HG03066 (cell line): ENCODE measurements at regions not wholly inside any gene's neighbourhood (a gene's known extent, or its start where the extent isn't known, plus 50 kb on each side); places are given as distances from the start of the nearest gene placed in this dataset.

Experiments
- ATAC-seq: cut with Tn5 transposase; IDR thresholded peaks from one replicate; pipeline ENCODE4 v1.9.1; 2021; ENCODE audit warnings: low read depth; ENCODE audit not compliant: unreplicated experiment

DNA sequence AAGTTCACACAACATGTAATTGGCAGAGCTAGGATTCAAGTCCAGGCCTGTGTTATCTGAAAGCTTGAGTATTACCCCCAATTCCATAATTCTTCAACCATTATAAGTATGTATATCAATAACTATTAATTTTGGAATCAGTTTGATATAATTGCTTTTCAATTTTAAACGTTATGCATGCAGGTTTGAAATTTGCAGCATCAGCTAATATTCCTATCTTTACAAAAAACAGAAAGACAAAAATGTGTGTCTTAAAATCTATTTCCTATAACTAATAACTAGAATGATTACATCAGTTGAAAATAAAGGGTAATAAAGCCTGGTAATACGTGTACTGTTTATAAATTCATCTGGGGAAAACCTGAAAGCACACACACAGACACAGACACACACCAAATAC lies 543.3 kb upstream of the PKDCC start:
- no peak for ATAC-seq

DNA sequence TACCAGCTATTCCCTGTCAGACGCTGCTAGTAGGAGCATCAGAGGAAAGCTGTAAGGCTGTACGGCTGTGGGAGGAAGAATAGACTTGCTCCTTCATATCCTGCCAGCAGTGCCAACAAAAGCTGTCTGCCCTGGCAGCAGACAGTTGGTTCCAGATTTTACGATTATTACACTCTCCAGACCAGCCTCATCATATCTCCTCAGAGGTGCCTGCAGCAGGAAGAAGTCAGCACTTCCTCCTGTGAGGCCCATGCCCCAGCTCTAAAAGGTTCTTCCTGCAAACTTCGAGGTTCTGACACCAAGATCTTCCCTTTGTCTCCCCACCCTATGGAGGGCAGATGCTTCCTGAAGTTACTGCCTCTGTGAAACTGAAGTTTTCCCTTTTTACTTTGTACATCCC lies 537.7 kb upstream of the PKDCC start:
- no peak for ATAC-seq

GRCh38 chr2:41521211-41521610 lies 526.6 kb upstream of the PKDCC start:
- no peak for ATAC-seq

DNA sequence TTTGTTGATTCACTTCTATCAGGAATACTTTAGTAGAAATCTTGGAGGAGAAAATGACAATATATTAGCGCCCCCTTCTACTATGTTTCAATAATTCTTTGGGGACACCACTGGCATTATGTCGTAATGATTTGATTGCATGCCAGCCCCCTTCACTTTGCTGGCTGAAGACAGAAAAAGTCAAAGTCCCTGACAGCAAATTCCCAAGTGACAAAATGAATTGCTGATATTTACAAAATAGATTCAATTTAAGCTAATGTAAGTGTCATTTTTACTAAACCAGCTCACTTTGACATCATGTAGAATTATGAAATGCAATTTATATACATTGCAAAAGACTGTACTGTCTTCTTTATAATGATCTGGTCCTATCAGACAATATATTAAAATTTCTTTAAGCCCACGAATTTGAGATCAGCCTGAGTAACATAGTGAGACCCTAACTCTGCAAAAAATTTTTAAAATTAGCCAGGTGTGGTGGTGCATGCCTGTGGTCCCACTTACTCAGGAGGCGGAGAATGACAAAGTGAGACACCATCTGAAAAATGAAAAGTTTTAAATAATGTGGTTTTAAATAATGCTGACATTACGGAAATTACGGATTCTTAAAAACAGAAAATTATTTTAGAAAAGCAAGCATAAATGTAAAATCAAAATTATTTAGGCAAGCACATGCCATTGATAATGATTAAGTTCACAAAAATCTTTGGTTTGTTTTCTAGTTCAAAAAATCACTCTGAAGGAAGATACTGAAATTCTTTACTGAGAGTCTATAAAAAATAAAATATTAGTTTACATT lies 520.1 kb upstream of the PKDCC start:
- ATAC-seq: no peak

GRCh38 chr2:41535575-41535974 lies 512.2 kb upstream of the PKDCC start:
- ATAC-seq: no peak

- ATAC-seq: no peak
These were observed 507.4 kb upstream of the PKDCC start for GRCh38 chr2:41540272-41540998.

GRCh38 chr2:41543726-41544125 lies 504.1 kb upstream of the PKDCC start:
- ATAC-seq: no peak

DNA sequence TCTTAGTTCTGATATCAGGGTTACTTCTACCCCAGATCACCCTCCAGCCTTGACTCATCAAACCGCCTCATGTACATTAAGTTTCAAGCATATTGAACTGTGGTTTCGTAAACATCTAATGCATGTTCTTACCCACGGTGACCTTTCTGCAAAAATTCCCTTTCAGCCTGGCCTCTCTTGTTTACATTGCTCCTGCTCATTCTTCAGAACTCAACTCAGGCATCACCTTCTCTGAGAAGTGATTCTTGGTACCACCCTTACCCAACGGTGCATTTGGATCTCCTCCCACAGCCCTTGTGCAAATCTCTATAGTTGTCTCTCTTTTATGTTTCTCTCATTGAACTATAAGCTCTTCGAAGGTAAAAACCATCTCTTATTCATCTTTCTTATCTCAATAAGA lies 503.1 kb upstream of the PKDCC start:
- no peak for ATAC-seq

DNA sequence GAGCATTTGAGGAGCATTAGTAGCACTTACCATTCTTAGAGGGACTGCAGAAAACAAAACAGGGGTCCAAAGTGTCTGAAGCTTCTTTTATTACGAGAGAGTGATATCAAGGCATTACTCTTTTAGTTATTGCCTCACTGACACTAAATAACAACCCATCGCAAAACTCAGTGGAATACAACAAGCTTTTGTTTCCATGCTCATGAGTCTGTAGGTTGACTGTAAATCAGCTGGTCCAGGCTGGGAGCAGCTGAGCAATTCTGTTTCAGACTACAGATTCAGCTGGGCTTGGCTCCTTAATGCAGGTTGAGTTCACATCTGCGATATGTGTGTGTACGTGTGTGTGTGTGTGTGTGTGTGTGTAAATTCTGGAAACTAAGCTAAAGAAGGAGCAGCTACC lies 501.8 kb upstream of the PKDCC start:
- ATAC-seq: no peak

DNA sequence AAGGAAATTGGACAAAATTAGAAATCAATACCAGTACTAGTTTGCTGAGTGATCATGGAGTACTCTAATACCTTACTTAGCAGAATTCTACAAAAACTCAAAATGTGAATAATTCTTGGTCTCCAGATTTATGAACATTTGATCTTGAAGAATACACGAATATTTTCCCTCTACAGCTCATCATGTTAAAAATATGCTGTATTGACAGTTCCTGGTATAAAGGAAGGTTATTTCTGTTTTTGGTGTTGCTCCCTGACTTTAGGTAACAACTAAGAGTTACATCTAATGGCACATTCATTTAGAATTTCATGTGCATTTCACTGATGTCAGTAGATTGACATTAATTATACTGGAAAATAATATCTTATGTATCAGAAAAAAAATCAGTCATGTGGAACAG lies 479.2 kb upstream of the PKDCC start:
- ATAC-seq: no peak

- no peak for ATAC-seq
These were observed 475.7 kb upstream of the PKDCC start for GRCh38 chr2:41572154-41572553.

- ATAC-seq: no peak
These were observed 471.4 kb upstream of the PKDCC start for GRCh38 chr2:41576423-41576822.

- ATAC-seq: no peak
These were observed 468.0 kb upstream of the PKDCC start for GRCh38 chr2:41579806-41580205.

DNA sequence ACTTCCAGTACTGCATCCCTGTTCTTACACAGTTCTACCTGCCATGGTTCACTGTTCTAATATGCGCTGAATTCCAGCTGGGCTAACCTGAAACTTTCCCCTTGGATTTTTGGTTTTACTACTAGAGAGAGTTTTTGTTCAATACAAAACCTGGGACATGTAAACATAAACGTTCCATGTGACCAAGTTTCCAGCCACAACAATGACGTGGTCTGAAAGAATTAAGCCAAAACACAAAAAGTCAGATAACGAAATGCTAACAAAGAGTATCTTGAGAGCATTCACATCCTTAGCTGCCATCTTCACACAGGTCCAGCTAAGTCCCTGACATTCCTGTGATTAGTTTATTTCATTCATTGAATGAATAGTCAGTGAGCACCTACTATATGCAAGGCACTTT lies 467.0 kb upstream of the PKDCC start:
- ATAC-seq: no peak

GRCh38 chr2:41595240-41595639 lies 452.6 kb upstream of the PKDCC start:
- ATAC-seq: no peak

DNA sequence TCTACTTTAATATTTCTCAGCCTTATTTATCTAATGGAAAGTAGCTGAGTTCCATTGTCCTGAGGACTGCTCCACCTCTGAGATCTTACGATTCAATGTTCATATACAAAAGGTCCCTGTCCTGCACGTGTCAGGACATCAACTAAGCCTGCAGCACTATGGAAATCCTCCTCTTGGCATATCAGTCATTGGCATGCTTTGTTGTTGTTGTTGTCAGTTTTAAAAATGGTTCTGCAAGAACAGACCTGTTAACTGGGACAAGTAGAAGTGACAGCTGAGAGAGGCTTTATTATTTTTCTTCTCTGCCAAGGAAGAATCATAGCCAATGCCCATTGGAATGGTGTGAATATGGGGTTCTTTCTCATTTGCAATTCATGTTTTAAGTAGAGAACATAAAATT lies 450.1 kb upstream of the PKDCC start:
- no peak for ATAC-seq

- ATAC-seq: no peak
These were observed 449.5 kb upstream of the PKDCC start for GRCh38 chr2:41598161-41598894.

- no peak for ATAC-seq
These were observed 447.4 kb upstream of the PKDCC start for GRCh38 chr2:41600460-41600859.

DNA sequence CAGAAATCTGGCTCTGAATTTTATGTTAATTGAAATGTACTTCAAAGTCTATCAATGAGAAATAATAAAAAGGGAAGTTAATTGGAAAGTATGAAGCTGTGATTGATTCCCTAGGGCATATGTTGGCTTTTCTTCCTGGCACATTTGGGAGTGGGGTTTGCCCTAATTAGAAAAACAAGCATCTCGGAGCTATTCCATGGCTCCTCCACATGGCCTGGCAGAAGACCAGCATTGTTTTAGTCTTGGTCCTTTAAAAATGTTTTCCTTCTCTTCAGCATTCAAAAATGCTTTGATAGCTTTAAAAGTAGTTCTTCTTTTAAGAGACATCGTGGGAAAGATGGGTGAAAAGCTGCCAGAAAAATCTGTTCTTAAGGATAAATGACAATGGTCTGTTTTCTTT lies 445.5 kb upstream of the PKDCC start:
- no peak for ATAC-seq

GRCh38 chr2:41605311-41605710 lies 442.5 kb upstream of the PKDCC start:
- ATAC-seq: no peak

DNA sequence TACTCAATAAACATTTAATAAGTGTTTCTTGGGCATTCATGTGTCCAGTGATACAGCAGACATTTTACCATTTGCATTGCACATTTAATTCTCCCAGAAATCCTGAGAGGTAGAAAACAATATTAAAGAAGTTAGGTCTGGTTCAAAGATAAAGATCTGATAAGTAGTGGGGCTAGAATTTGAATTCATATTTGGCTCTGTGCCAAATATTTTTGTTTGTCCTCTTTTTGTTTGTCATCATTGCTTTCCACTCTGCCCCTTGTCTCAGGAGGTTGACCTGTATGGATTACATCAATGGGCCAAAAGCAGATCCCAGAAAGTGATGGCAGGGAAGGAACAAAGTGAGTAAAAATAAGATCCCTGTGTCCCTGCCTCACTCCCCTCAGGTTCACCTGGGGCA lies 441.9 kb upstream of the PKDCC start:
- ATAC-seq: no peak
